CD14-positive monocyte (primary cell): ENCODE measurements at regions not wholly inside any gene's neighbourhood (a gene's known extent, or its start where the extent isn't known, plus 50 kb on each side); places are given as distances from the start of the nearest gene placed in this dataset.

ENCODE experiments used
- DNase-seq, 3 donors: peaks; one replicate each; pipeline ENCODE4 v3.0.0-alpha.2; 2011 to 2022
- H2AFZ ChIP-seq: 2 replicates; pipeline ENCODE4 v1.6.0; 2012; ENCODE audit warnings: mild to moderate bottlenecking, low read depth, low read length, inconsistent platforms; ENCODE audit not compliant: insufficient read depth, poor library complexity, severe bottlenecking
- H3K27ac ChIP-seq, 2 donors: 1 replicate in 1 of 2; 2 replicates in 1 of 2; pipeline ENCODE4 v1.5.1; 2012 to 2013; ENCODE audit warnings: low read length in 2 of 2, control low read depth in 1 of 2, inconsistent platforms in 1 of 2, low read depth in 1 of 2, mild to moderate bottlenecking in 1 of 2
- H3K27me3 ChIP-seq, 2 donors: one replicate each; pipeline versions ENCODE4 v1.6.0 to v1.6.1; 2011 to 2013; ENCODE audit warnings: low read length in 2 of 2; ENCODE audit not compliant: control insufficient read depth in 2 of 2, insufficient read depth in 2 of 2
- H3K36me3 ChIP-seq, 2 donors: replicated peaks in 1 of 2; 1 replicate in 1 of 2; 2 replicates in 1 of 2; pipeline versions ENCODE4 v1.5.1 to v1.6.1; 2012 to 2013; ENCODE audit warnings: low read length in 2 of 2, control low read depth in 1 of 2, inconsistent platforms in 1 of 2, mild to moderate bottlenecking in 1 of 2; ENCODE audit not compliant: insufficient read depth in 2 of 2, control insufficient read depth in 1 of 2
- H3K4me1 ChIP-seq, 2 donors: 1 replicate in 1 of 2; 2 replicates in 1 of 2; pipeline versions ENCODE4 v1.5.1 to v1.6.1; 2012 to 2013; ENCODE audit warnings: low read length in 2 of 2, control low read depth in 1 of 2, inconsistent platforms in 1 of 2, mild to moderate bottlenecking in 1 of 2, moderate library complexity in 1 of 2; ENCODE audit not compliant: insufficient read depth in 2 of 2, control insufficient read depth in 1 of 2
- H3K4me2 ChIP-seq: replicated peaks from 2 replicates; pipeline ENCODE3; 2012; ENCODE audit warnings: low read length, moderate library complexity, mild to moderate bottlenecking; ENCODE audit not compliant: poor library complexity, severe bottlenecking; ENCODE audit errors: extremely low read depth
- H3K4me3 ChIP-seq, 3 experiments: fragments of 200-600 bp in 1 of 3; sonication (generic) in 1 of 3; replicated peaks in 1 of 3; 1 replicate in 2 of 3; 2 replicates in 1 of 3; pipeline ENCODE4 v1.5.1; 2011 to 2013; ENCODE audit warnings: low read length in 3 of 3, mild to moderate bottlenecking in 3 of 3, control low read depth in 2 of 3, low read depth in 2 of 3, inconsistent platforms in 1 of 3, moderate library complexity in 1 of 3
- H3K79me2 ChIP-seq: 2 replicates; pipeline ENCODE4 v1.6.0; 2012; ENCODE audit warnings: mild to moderate bottlenecking, control low read depth, inconsistent platforms, low read length, moderate library complexity; ENCODE audit not compliant: insufficient read depth
- H3K9ac ChIP-seq: 2 replicates; pipeline ENCODE4 v1.6.0; 2017; ENCODE audit warnings: low read length, mild to moderate bottlenecking; ENCODE audit not compliant: insufficient read depth, poor library complexity, severe bottlenecking
- H3K9me3 ChIP-seq, 2 donors: replicated peaks in 1 of 2; 1 replicate in 1 of 2; 2 replicates in 1 of 2; pipeline versions ENCODE4 v1.5.1 to v1.6.1; 2012 to 2013; ENCODE audit warnings: low read length in 2 of 2, control low read depth in 1 of 2; ENCODE audit not compliant: control insufficient read depth in 1 of 2, insufficient read depth in 1 of 2
- H4K20me1 ChIP-seq: 2 replicates; pipeline ENCODE4 v1.6.0; 2012; ENCODE audit warnings: mild to moderate bottlenecking, low read length, control low read depth, moderate library complexity; ENCODE audit not compliant: insufficient read depth
- H3K27ac Mint-ChIP-seq, 7 donors: one replicate each; pipeline ENCODE4 v1.8.0; 2020; ENCODE audit warnings: mild to moderate bottlenecking in 7 of 7, mixed read lengths in 7 of 7, moderate library complexity in 6 of 7, inconsistent platforms in 2 of 7
- H3K27me3 Mint-ChIP-seq, 3 donors: one replicate each; pipeline ENCODE4 v1.8.0; 2021 to 2022; ENCODE audit warnings: low read depth in 3 of 3, mild to moderate bottlenecking in 3 of 3, mixed read lengths in 3 of 3, moderate library complexity in 3 of 3, inconsistent platforms in 1 of 3
- H3K36me3 Mint-ChIP-seq, 2 donors: one replicate each; pipeline ENCODE4 v1.8.0; 2020; ENCODE audit warnings: mixed read lengths in 2 of 2, inconsistent platforms in 1 of 2, mild to moderate bottlenecking in 1 of 2
- H3K4me1 Mint-ChIP-seq: one replicate; pipeline ENCODE4 v1.8.0; 2020; ENCODE audit warnings: mild to moderate bottlenecking, mixed read lengths
- H3K4me3 Mint-ChIP-seq, 2 donors: one replicate each; pipeline ENCODE4 v1.8.0; 2020; ENCODE audit warnings: mild to moderate bottlenecking in 2 of 2, mixed read lengths in 2 of 2, moderate library complexity in 1 of 2
- H3K9me3 Mint-ChIP-seq, 7 donors: one replicate each; pipeline ENCODE4 v1.8.0; 2020 to 2022; ENCODE audit warnings: mixed read lengths in 7 of 7, mild to moderate bottlenecking in 6 of 7, moderate library complexity in 6 of 7, inconsistent platforms in 2 of 7
- WGBS: methylation state at CpG from one replicate; pipeline ENCODE4 v1.1.5; 2013; ENCODE audit warnings: missing lambda C conversion rate; ENCODE audit not compliant: insufficient coverage; 5-methylcytosine and 5-hydroxymethylcytosine counted together
- intact Hi-C, 2 donors: fragments of 100-400 bp; cut with micrococcal nuclease; formaldehyde crosslinking; loops; one replicate each; pipeline versions ENCODE4 v1.15.0 to v1.15.1; 2023
- TF ChIP-seq, protein P1 (sequence below): fragments of 200-600 bp; IDR thresholded peaks from one replicate; pipeline ENCODE4 v1.8.0; 2022; ENCODE audit warnings: antibody characterized with exemption, mild to moderate bottlenecking

DNA sequence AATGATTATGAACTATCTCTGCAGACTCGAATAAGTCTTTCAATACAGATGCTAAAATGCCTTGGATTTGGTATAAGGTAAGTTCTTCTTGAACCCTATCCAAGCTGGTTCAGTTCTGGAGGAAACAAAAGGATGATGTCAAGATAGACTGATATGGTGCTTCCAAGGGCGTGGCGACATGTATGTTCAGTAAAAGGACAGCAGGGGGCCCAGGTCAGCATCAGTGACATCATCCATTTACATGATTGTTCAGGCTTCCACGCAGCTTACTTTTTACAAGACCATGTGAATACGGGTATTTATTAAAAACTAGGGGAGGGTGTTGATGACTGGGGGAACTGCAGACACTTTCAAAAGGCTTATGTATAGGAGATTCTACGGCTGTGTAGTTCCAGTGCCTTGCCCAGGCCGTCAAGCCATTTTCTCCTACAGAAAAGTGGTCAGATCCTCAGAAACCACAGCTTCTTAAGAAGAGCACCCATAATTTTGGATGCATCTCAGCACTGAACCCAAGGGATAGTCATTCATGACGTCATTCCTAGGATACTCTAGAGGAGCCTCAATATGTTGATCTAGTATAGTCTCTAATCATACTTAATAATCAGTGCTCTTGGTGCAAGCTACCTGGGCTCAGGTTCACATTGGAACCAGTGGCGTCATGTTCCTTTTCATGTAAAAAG lies 527.7 kb downstream of the FUT8 start:
- no peak overlapping the region for H3K27ac ChIP-seq
- H3K79me2 ChIP-seq: no peaks in the 10 kb centered on the region
- Mint-ChIP-seq H3K27ac (no peak overlapping the region), H3K4me3 (no peak overlapping the region), H3K27me3 (peaks cover 0 to 2% (median 1%) of the 10 kb centered on the region in 3 donors), H3K36me3 (no peaks in the 10 kb centered on the region), H3K9me3 (peaks cover 0 to 2% (median 0%) of the 10 kb centered on the region in 7 donors), H3K4me1 (peaks cover 5% of the 10 kb centered on the region)
- DNase-seq: no peak
- H3K27me3 ChIP-seq: no peaks in the 10 kb centered on the region
- no peaks in the 10 kb centered on the region for H3K9me3 ChIP-seq
- no peaks in the 10 kb centered on the region for H3K4me1 ChIP-seq
- no peak overlapping the region for H3K9ac ChIP-seq
- H3K4me2 ChIP-seq: no peak overlapping the region
- TF ChIP-seq, protein P1, sequence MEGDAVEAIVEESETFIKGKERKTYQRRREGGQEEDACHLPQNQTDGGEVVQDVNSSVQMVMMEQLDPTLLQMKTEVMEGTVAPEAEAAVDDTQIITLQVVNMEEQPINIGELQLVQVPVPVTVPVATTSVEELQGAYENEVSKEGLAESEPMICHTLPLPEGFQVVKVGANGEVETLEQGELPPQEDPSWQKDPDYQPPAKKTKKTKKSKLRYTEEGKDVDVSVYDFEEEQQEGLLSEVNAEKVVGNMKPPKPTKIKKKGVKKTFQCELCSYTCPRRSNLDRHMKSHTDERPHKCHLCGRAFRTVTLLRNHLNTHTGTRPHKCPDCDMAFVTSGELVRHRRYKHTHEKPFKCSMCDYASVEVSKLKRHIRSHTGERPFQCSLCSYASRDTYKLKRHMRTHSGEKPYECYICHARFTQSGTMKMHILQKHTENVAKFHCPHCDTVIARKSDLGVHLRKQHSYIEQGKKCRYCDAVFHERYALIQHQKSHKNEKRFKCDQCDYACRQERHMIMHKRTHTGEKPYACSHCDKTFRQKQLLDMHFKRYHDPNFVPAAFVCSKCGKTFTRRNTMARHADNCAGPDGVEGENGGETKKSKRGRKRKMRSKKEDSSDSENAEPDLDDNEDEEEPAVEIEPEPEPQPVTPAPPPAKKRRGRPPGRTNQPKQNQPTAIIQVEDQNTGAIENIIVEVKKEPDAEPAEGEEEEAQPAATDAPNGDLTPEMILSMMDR: no peak
- no peak overlapping the region for H3K4me3 ChIP-seq
- 100% methylated on average over 1 of the region's 9 CpGs for WGBS
- H4K20me1 ChIP-seq: no peaks in the 10 kb centered on the region
- no peaks in the 10 kb centered on the region for H3K36me3 ChIP-seq
- intact Hi-C loops: no loop called here
- H2AFZ ChIP-seq: no peak overlapping the region

DNA sequence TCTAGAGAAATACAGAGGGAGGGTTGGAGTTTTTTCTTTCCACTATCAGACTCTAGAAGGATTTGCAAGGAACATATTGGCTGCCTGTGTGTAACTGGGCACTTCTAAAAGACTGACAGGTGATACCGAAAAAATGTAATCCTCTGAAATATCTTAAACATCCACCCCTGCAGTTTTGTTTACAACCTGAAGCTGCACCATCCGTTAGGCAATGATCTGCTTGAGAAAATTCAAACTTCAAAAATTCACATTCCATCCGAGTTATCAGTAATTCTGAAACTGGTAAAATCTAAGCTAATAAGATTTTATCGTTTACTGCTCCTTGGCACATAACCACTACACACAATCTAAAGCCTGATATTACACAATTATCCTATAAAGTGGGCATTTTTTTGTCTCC lies 528.6 kb downstream of the FUT8 start:
- Mint-ChIP-seq H3K4me3 (no peak overlapping the region), H3K9me3 (peaks cover 0 to 2% (median 0%) of the 10 kb centered on the region in 7 donors), H3K27me3 (peaks cover 0 to 2% (median 1%) of the 10 kb centered on the region in 3 donors), H3K36me3 (no peaks in the 10 kb centered on the region), H3K27ac (no peak overlapping the region), H3K4me1 (peaks cover 5% of the 10 kb centered on the region)
- Histone ChIP-seq H2AFZ (no peak overlapping the region), H4K20me1 (no peaks in the 10 kb centered on the region), H3K27me3 (no peaks in the 10 kb centered on the region), H3K9me3 (no peaks in the 10 kb centered on the region), H3K27ac (no peak overlapping the region), H3K4me3 (no peak overlapping the region), H3K79me2 (no peaks in the 10 kb centered on the region), H3K9ac (no peak overlapping the region), H3K4me2 (no peak overlapping the region), H3K4me1 (no peaks in the 10 kb centered on the region), H3K36me3 (no peaks in the 10 kb centered on the region)
- intact Hi-C loops: no loop called here
- TF ChIP-seq, protein P1: no peak
- no peak for DNase-seq
- 90% methylated on average over 3 of the region's 4 CpGs for WGBS
